SK-MEL-5 (cell line): ENCODE measurements at regions not wholly inside any gene's neighbourhood (a gene's known extent, or its start where the extent isn't known, plus 50 kb on each side); places are given as distances from the start of the nearest gene placed in this dataset.
"Not testable (repeated sequence)": the region's sequence is repeated elsewhere in the genome, so short reads cannot be mapped to it uniquely, and the experiment has no call there.

Experiments used
- DNase-seq: peaks from one replicate; pipeline ENCODE4 v3.0.0-alpha.2; 2016; ENCODE audit warnings: low read depth, low spot score
- in situ Hi-C: cut with HindIII; loops from 2 replicates; pipeline ENCODE4 v1.10.0; 2016; ENCODE audit warnings: low sequenced_read_pairs, high pct_unique_total_duplicates, low pct_unique_long_range_greater_than_20kb

- DNase-seq, in situ Hi-C loops: not testable (repeated sequence)
These were observed 905.9 kb downstream of the SPATA31A6 start for GRCh38 chr9:43089337-43089736.

GRCh38 chr9:43110376-43110775, 926.9 kb downstream of the SPATA31A6 start:
- in situ Hi-C loops, DNase-seq: not testable (repeated sequence)

GRCh38 chr9:43112846-43113245, 929.4 kb downstream of the SPATA31A6 start:
- in situ Hi-C loops, DNase-seq: not testable (repeated sequence)

- DNase-seq, in situ Hi-C loops: not testable (repeated sequence)
These were observed 932.4 kb downstream of the SPATA31A6 start for GRCh38 chr9:43115813-43116229.

GRCh38 chr9:43118088-43118865, 934.8 kb downstream of the SPATA31A6 start:
- DNase-seq = not testable (repeated sequence)

GRCh38 chr9:43119565-43119964, 936.1 kb downstream of the SPATA31A6 start:
- in situ Hi-C loops = not testable (repeated sequence)

More at GRCh38 chr9:43118088-43118865, 934.8 kb downstream of the SPATA31A6 start:
- in situ Hi-C loops = not testable (repeated sequence)

GRCh38 chr9:43119978-43120377, 936.5 kb downstream of the SPATA31A6 start:
- DNase-seq, in situ Hi-C loops: not testable (repeated sequence)

More at GRCh38 chr9:43119565-43119964, 936.1 kb downstream of the SPATA31A6 start:
- DNase-seq = not testable (repeated sequence)

GRCh38 chr9:43125894-43126293, 942.4 kb downstream of the SPATA31A6 start:
- in situ Hi-C loops, DNase-seq: not testable (repeated sequence)

GRCh38 chr9:43127026-43127775, 943.7 kb downstream of the SPATA31A6 start:
- in situ Hi-C loops, DNase-seq: not testable (repeated sequence)

- DNase-seq, in situ Hi-C loops: not testable (repeated sequence)
These were observed 944.5 kb downstream of the SPATA31A6 start for GRCh38 chr9:43127949-43128348.

GRCh38 chr9:43130744-43131171, 947.3 kb downstream of the SPATA31A6 start:
- in situ Hi-C loops = not testable (repeated sequence)
- peak; percentile 70 for DNase-seq

- in situ Hi-C loops, DNase-seq: not testable (repeated sequence)
These were observed 952.0 kb downstream of the SPATA31A6 start for GRCh38 chr9:43135440-43135839.

- DNase-seq, in situ Hi-C loops: not testable (repeated sequence)
These were observed 955.5 kb downstream of the SPATA31A6 start for GRCh38 chr9:43138909-43139308.

GRCh38 chr9:43139349-43139748, 955.9 kb downstream of the SPATA31A6 start:
- in situ Hi-C loops, DNase-seq: not testable (repeated sequence)

- in situ Hi-C loops = not testable (repeated sequence)
These were observed 956.6 kb downstream of the SPATA31A6 start for GRCh38 chr9:43139878-43140608.

More at GRCh38 chr9:43139878-43140608, 956.6 kb downstream of the SPATA31A6 start:
- DNase-seq = not testable (repeated sequence)
